Cardiac muscle cell (in vitro differentiated cells and primary cell): ENCODE measurements at regions not wholly inside any gene's neighbourhood (a gene's known extent, or its start where the extent isn't known, plus 50 kb on each side); places are given as distances from the start of the nearest gene placed in this dataset.
"Not testable (repeated sequence)": the region's sequence is repeated elsewhere in the genome, so short reads cannot be mapped to it uniquely, and the experiment has no call there.

Experiments used
- DNase-seq, 2 donors: peaks; one replicate each; pipeline versions ENCODE4 v3.0.0 to v3.0.0-alpha.2; 2010 to 2017; ENCODE audit warnings: low read depth in 1 of 2, low spot score in 1 of 2
- H3K27ac ChIP-seq: fragments of 200-600 bp; sonication (generic); 2 replicates; pipeline ENCODE4 v1.5.1; 2016
- H3K27me3 ChIP-seq: fragments of 200-600 bp; sonication (generic); 2 replicates; pipeline ENCODE4 v1.6.0; 2016; ENCODE audit warnings: control low read depth
- H3K36me3 ChIP-seq: fragments of 200-600 bp; sonication (generic); 2 replicates; pipeline ENCODE4 v1.5.1; 2016; ENCODE audit warnings: control low read depth
- H3K4me1 ChIP-seq: fragments of 200-600 bp; sonication (generic); 2 replicates; pipeline ENCODE4 v1.8.1; 2017; ENCODE audit warnings: low read depth, mild to moderate bottlenecking, mixed run types
- H3K4me3 ChIP-seq: fragments of 200-600 bp; sonication (generic); 2 replicates; pipeline ENCODE4 v1.5.1; 2016; ENCODE audit warnings: mild to moderate bottlenecking
- H3K9me3 ChIP-seq: fragments of 200-600 bp; sonication (generic); 2 replicates; pipeline ENCODE4 v1.5.1; 2017; ENCODE audit warnings: low read depth, mild to moderate bottlenecking, control low read depth
- TF ChIP-seq, protein P1 (sequence below): IDR thresholded peaks from 2 replicates; pipeline ENCODE4 v1.5.1; 2012; ENCODE audit warnings: low read depth, mild to moderate bottlenecking, low read length

GRCh38 chr17:21551081-21551881 is 141.0 kb upstream of the KCNJ18 start:
- DNase-seq, result peak; percentile 86 to 92
- TF ChIP-seq, protein P1, sequence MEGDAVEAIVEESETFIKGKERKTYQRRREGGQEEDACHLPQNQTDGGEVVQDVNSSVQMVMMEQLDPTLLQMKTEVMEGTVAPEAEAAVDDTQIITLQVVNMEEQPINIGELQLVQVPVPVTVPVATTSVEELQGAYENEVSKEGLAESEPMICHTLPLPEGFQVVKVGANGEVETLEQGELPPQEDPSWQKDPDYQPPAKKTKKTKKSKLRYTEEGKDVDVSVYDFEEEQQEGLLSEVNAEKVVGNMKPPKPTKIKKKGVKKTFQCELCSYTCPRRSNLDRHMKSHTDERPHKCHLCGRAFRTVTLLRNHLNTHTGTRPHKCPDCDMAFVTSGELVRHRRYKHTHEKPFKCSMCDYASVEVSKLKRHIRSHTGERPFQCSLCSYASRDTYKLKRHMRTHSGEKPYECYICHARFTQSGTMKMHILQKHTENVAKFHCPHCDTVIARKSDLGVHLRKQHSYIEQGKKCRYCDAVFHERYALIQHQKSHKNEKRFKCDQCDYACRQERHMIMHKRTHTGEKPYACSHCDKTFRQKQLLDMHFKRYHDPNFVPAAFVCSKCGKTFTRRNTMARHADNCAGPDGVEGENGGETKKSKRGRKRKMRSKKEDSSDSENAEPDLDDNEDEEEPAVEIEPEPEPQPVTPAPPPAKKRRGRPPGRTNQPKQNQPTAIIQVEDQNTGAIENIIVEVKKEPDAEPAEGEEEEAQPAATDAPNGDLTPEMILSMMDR, result no peak
- Histone ChIP-seq H3K4me1 (peaks cover 6% of the 10 kb centered on the region), H3K27me3 (peaks cover 5% of the 10 kb centered on the region), H3K9me3 (no peaks in the 10 kb centered on the region), H3K4me3 (peak overlapping the region; percentile 89), H3K36me3 (no peaks in the 10 kb centered on the region), H3K27ac (peak overlapping the region; percentile 63)

GRCh38 chr17:21558921-21559320 is 133.4 kb upstream of the KCNJ18 start:
- not testable (repeated sequence) for H3K4me1 ChIP-seq, H3K4me3 ChIP-seq, H3K27me3 ChIP-seq, H3K36me3 ChIP-seq, H3K27ac ChIP-seq, DNase-seq, H3K9me3 ChIP-seq

- Histone ChIP-seq H3K4me3 (no peak overlapping the region), H3K36me3 (no peaks in the 10 kb centered on the region), H3K27ac (no peak overlapping the region), H3K9me3 (no peaks in the 10 kb centered on the region), H3K4me1 (no peaks in the 10 kb centered on the region), H3K27me3 (no peaks in the 10 kb centered on the region)
- DNase-seq, result no peak
- TF ChIP-seq, protein P1, result no peak
Measured at GRCh38 chr17:21564262-21564661, 128.1 kb upstream of the KCNJ18 start.

DNA sequence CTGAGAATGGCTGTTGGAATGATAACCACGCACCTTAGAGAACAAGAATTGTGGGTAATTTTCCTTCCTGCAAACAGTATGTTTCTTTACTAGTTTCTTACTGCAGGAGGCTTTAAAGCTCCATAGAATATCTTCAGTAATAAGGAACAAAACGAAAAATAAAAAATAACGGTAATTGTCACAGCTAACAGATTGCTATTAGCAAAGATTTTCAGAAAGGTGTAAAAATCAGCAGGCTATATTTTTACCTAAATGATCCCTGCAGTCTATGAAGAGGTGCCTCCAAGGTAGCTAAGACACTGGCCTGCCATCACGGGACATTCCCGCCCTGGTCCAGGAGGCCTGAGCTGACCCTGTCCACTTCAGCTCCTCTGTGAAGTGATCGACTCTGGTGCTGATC is 127.6 kb upstream of the KCNJ18 start:
- not testable (repeated sequence) for H3K27me3 ChIP-seq, H3K27ac ChIP-seq, H3K36me3 ChIP-seq, H3K9me3 ChIP-seq, H3K4me3 ChIP-seq, H3K4me1 ChIP-seq, DNase-seq

DNA sequence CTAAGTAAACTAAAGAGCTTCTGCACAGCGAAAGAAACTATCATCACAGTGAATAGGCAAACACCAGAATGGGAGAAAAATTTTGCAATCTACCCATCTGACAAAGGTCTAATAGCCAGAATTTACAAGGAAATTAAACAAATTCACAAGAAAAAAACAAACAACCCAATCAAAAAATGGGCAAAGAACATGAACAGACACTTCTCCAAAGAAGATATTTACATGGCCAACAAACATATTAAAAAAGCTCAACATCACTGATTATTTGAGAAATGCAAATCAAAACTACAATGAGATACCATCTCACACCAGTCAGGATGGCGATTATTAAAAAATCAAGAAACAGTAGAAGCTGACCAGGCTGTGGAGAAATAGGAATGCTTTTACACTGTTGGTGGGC is 121.9 kb upstream of the KCNJ18 start:
- H3K27ac ChIP-seq, H3K4me1 ChIP-seq, H3K9me3 ChIP-seq, H3K4me3 ChIP-seq, H3K27me3 ChIP-seq, H3K36me3 ChIP-seq, DNase-seq: not testable (repeated sequence)

DNA sequence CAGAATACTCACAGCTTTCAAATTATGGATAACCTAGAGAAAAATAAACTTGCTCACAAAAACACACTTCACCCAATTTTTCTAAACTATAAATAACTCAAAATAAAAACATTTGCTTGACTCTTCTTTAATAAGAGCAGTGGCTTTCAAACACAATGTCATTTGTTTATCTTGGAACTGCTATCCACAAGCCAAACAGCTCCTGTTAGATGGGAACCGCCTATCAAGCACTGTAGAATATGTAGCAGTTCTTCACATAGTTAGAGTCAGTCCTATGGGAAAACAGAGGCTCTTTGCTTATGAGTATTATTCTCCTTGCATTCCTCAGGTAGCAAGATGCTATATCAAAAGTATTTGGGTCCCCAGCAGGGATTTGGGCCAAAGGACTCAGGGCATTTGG is 120.2 kb upstream of the KCNJ18 start:
- H3K27ac ChIP-seq, H3K9me3 ChIP-seq, H3K36me3 ChIP-seq: not testable (repeated sequence)

GRCh38 chr17:21573271-21573960 is 118.9 kb upstream of the KCNJ18 start:
- not testable (repeated sequence) for H3K4me3 ChIP-seq, H3K4me1 ChIP-seq, H3K27me3 ChIP-seq, DNase-seq, H3K36me3 ChIP-seq, H3K27ac ChIP-seq, H3K9me3 ChIP-seq

More for the DNA sequence above, 120.2 kb upstream of the KCNJ18 start:
- DNase-seq, H3K4me3 ChIP-seq, H3K4me1 ChIP-seq, H3K27me3 ChIP-seq: not testable (repeated sequence)

DNA sequence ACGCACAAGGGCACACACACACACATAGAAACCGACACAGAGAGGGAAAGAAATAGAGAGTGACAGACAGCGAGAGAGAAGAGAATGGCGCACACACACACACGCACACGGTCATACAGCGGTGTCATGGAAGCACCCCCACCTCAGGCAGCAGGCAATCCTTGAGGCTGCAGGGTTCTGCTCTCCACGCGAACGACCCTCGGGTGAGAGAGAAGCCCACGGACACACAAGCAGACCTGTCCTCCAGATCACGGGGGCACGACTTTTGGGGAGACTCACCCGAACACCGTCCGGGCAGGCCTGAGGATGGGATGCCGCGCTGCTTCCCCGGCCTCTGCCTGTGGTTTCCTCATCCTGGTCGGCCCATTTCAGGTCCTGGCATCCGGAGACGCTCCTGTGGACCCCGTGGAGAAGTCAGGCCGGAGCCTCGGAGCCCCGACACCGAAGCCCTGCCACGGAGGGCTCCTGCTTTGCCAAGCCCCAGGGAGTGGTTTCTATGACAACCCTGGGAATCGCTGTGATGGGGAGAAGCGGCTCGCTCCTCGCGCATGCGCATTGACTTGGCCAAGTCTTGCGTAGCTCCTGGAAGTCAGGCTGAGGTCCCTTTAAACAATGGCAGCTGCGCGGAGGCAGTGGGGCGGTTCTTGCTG is 118.2 kb upstream of the KCNJ18 start:
- Histone ChIP-seq H3K36me3 (no peaks in the 10 kb centered on the region), H3K27ac (no peak overlapping the region), H3K4me1 (no peaks in the 10 kb centered on the region), H3K4me3 (no peak overlapping the region), H3K9me3 (no peaks in the 10 kb centered on the region), H3K27me3 (no peaks in the 10 kb centered on the region)
- DNase-seq, result peak in 1 of 2 donors; percentile 88
- TF ChIP-seq, protein P1, result no peak

GRCh38 chr17:21574611-21575255 is 117.6 kb upstream of the KCNJ18 start:
- H3K4me3 ChIP-seq, DNase-seq: not testable (repeated sequence)

DNA sequence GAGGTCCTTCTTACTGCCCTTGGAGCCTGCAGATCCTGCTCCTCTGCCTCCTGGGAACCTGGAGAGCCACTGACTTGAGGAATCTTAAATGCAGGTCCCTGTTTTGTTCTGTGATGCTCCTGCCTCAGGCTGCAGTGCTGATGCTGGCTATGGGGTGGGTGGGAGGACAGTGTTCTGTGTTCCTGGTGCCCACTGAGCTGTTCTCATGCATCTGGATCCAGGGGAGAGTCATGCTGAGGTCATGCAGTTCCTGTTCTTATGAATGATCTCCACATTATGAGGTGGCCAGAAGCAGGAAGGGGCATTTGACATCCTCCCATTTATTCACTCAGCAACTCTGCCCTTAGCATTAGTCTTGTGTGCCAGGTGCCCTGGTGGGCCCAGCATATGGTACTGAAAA is 113.5 kb upstream of the KCNJ18 start:
- not testable (repeated sequence) for H3K27me3 ChIP-seq, H3K4me3 ChIP-seq, H3K27ac ChIP-seq, H3K9me3 ChIP-seq, DNase-seq, H3K36me3 ChIP-seq, H3K4me1 ChIP-seq

More at GRCh38 chr17:21574611-21575255, 117.6 kb upstream of the KCNJ18 start:
- H3K36me3 ChIP-seq, H3K9me3 ChIP-seq, H3K27me3 ChIP-seq, H3K4me1 ChIP-seq, H3K27ac ChIP-seq: not testable (repeated sequence)
